Upper lobe of right lung (tissue), 1 donor: ENCODE measurements at regions not wholly inside any gene's neighbourhood (a gene's known extent, or its start where the extent isn't known, plus 50 kb on each side); places are given as distances from the start of the nearest gene placed in this dataset.

Experiments
- ATAC-seq: fragments of 200-7000 bp; cut with Tn5 transposase; one replicate; pipeline ENCODE4 v1.9.1; 2020; ENCODE audit warnings: mild to moderate bottlenecking, moderate library complexity
- DNase-seq: peaks from one replicate; pipeline ENCODE4 v3.0.0-alpha.2; 2020
- H3K27ac ChIP-seq: fragments of 200-600 bp; one replicate; pipeline ENCODE4 v1.8.0; 2022
- H3K27me3 ChIP-seq: fragments of 200-600 bp; one replicate; pipeline ENCODE4 v1.8.0; 2022; ENCODE audit warnings: mild to moderate bottlenecking
- H3K36me3 ChIP-seq: fragments of 200-600 bp; one replicate; pipeline ENCODE4 v1.8.0; 2022
- H3K4me1 ChIP-seq: fragments of 200-600 bp; one replicate; pipeline ENCODE4 v1.8.0; 2022
- H3K4me3 ChIP-seq: fragments of 200-600 bp; one replicate; pipeline ENCODE4 v1.8.0; 2022; ENCODE audit warnings: mild to moderate bottlenecking
- H3K9me3 ChIP-seq: fragments of 200-600 bp; one replicate; pipeline ENCODE4 v1.8.0; 2022
- intact Hi-C: fragments of 100-400 bp; cut with DNase I; formaldehyde crosslinking; loops from one replicate; pipeline ENCODE4 v1.11.0; 2022
- TF ChIP-seq, protein P1 (sequence below): fragments of 200-600 bp; IDR thresholded peaks from one replicate; pipeline ENCODE4 v1.8.0; 2022; ENCODE audit warnings: antibody characterized with exemption
- donor health status: DM: no; HTN: yes; CAD: no; lungs with severe emphysema.

DNA sequence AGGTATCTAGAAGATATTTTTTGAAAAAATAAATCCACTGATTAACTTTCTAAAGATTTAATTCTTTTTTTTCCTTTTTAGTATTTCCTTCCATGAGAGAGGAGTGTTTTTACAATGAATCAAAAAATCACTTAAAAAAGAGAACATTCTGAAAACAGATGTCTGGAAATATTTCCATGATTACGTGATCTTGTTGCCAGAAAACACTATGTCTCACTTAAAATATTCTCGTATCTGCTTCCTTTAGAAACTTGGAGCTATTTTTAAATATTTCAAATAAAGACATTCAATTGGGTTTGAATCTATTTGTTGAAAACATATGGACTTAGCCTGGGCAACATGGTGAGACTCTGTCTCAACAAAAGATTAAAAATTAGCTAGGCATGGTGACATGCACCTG lies 232.8 kb upstream of the RASGEF1B start:
- ATAC-seq = no peak
- Histone ChIP-seq H3K36me3 (no peaks in the 10 kb centered on the region), H3K27me3 (no peaks in the 10 kb centered on the region), H3K27ac (no peak overlapping the region), H3K9me3 (no peaks in the 10 kb centered on the region), H3K4me1 (no peaks in the 10 kb centered on the region), H3K4me3 (no peak overlapping the region)
- TF ChIP-seq, protein P1, sequence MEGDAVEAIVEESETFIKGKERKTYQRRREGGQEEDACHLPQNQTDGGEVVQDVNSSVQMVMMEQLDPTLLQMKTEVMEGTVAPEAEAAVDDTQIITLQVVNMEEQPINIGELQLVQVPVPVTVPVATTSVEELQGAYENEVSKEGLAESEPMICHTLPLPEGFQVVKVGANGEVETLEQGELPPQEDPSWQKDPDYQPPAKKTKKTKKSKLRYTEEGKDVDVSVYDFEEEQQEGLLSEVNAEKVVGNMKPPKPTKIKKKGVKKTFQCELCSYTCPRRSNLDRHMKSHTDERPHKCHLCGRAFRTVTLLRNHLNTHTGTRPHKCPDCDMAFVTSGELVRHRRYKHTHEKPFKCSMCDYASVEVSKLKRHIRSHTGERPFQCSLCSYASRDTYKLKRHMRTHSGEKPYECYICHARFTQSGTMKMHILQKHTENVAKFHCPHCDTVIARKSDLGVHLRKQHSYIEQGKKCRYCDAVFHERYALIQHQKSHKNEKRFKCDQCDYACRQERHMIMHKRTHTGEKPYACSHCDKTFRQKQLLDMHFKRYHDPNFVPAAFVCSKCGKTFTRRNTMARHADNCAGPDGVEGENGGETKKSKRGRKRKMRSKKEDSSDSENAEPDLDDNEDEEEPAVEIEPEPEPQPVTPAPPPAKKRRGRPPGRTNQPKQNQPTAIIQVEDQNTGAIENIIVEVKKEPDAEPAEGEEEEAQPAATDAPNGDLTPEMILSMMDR = no peak
- DNase-seq = no peak
- intact Hi-C loops = no loop called here

DNA sequence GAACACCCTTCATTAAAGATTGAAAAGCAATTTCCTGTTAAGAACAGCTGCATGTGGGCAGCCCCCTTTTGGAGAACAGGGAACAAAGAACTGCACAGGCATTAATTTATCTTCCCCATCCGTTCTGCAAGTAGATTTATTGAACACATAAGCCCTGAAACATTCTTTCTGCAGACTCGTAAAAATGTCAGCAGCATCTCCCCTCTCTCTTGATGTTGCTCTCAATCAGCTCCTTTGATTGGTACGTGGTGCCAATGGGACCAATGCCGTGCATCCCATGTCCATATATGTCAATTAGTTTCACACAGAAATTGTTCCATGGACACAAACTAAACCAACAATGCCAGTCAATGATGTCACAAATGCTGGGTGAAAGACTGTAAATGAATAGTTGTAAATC lies 228.5 kb upstream of the RASGEF1B start:
- H3K36me3 ChIP-seq = no peaks in the 10 kb centered on the region
- no peaks in the 10 kb centered on the region for H3K27me3 ChIP-seq
- TF ChIP-seq, protein P1 = no peak
- no peak overlapping the region for H3K27ac ChIP-seq
- H3K4me1 ChIP-seq = no peaks in the 10 kb centered on the region
- DNase-seq (no peak), ATAC-seq (no peak)
- H3K9me3 ChIP-seq = no peaks in the 10 kb centered on the region
- intact Hi-C loops = no loop called here
- no peak overlapping the region for H3K4me3 ChIP-seq

DNA sequence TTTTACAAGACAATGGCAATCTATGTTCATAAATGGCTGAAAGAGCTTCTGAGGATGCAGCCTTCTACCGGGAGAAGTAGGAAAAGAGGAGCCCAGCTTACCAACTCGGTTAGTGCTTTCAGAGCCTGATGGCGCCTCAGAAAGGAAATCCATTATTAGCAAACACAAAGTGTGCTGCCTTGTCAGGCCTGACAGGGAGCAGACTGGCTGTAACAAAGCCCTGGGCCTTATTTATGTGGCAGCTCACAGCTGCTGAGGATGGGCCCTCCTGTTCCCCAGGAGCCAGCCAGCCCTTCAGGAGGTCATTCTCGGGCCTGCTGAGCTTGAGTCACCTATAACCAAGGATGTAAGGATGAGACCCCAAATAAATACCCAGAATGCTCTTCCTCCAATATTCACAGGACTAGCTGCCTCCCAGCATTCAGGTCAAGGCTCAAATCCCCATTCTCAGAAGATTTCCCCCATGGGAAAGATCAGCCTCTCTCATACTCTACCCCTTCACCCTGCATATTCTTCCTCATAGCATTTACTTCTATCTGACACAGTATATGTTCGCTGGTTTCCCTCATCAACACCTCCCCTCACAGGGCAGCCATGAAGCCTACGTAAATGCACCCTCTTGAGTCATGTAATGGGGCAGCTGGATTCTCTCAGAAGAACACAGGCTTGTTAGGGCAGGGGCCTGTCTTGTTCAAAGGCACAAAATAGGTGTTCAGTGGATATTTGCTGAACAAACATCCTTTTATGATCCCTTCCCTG lies 227.0 kb upstream of the RASGEF1B start:
- intact Hi-C loops = no loop called here
- ATAC-seq (no peak), DNase-seq (no peak)
- Histone ChIP-seq H3K36me3 (no peaks in the 10 kb centered on the region), H3K4me1 (peaks cover 2% of the 10 kb centered on the region), H3K27me3 (no peaks in the 10 kb centered on the region), H3K9me3 (no peaks in the 10 kb centered on the region), H3K4me3 (no peak overlapping the region), H3K27ac (no peak overlapping the region)
- TF ChIP-seq, protein P1 = no peak

DNA sequence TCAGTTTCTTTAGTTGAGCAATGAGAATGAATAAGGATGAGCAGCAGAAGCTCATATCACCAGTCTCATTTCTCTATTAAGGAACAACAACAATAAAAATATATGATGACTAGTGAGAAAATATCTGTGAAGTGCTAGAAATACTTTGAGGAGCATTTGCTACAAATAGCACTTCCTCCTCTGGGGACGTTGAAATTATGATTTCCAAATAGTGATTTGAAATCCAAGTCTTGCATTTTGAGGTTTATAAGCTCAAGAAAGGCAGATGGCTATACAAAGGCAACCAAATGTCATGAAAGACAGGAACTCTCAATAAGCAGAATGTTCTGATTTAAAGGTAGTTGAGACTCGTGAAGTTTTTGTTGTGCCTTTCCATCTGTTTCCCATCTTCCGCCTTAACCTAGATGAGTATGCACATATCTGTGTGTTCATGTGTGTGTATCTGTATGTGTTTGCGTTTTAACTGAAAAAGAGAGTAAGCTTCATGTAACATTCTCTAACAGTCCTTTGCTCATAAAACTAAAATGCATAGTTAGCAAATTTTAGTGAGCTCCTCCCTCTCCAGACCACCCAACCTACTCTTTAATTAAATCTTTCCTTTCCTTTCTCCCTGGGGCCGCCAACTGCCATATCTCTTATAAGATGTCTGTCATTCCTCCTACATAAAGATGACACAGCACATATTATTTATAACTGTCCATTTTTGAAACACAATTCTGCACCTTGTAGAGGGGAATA lies 222.6 kb upstream of the RASGEF1B start:
- Histone ChIP-seq H3K4me3 (no peak overlapping the region), H3K4me1 (peaks cover 2% of the 10 kb centered on the region), H3K27me3 (no peaks in the 10 kb centered on the region), H3K27ac (no peak overlapping the region), H3K36me3 (no peaks in the 10 kb centered on the region), H3K9me3 (no peaks in the 10 kb centered on the region)
- intact Hi-C loops = no loop called here
- DNase-seq (no peak), ATAC-seq (peak; percentile 49)
- TF ChIP-seq, protein P1 = no peak

DNA sequence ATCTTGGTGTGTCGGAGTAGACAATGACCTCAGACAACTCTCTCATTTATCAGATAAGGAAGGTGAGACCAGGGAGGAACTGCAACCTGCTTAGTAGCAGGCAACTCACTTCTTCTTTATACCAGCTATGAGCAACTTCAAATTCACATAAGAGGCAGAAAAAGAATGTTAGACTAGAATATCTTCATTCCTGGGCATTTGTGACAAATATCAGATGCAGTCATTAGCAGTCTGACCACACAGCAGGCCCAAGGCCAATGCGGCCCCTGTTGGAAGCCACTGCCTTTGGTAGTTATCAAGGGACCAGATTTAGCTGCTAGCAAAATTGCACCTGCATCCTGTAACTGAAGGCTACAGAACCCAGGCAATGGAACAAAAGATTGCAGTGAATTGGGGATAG lies 219.2 kb upstream of the RASGEF1B start:
- no peaks in the 10 kb centered on the region for H3K9me3 ChIP-seq
- no peaks in the 10 kb centered on the region for H3K27me3 ChIP-seq
- no peak overlapping the region for H3K4me3 ChIP-seq
- H3K27ac ChIP-seq = no peak overlapping the region
- TF ChIP-seq, protein P1 = no peak
- H3K4me1 ChIP-seq = peaks cover 2% of the 10 kb centered on the region
- DNase-seq = no peak
- no peak for ATAC-seq
- intact Hi-C loops = no loop called here
- no peaks in the 10 kb centered on the region for H3K36me3 ChIP-seq
